ENCODE measurements at regions not wholly inside any gene's neighbourhood (a gene's known extent, or its start where the extent isn't known, plus 50 kb on each side); places are given as distances from the start of the nearest gene placed in this dataset.
"Not testable (repeated sequence)": the region's sequence is repeated elsewhere in the genome, so short reads cannot be mapped to it uniquely, and the experiment has no call there.

GRCh38 chr2:87343347-87343746 is 321.7 kb upstream of the PLGLB1 start:
- H3K4me1 ChIP-seq (ENCODE audit: control insufficient read depth, insufficient read depth, low read length); H3K27ac ChIP-seq (ENCODE audit: low read depth, low read length); H3K36me3 ChIP-seq (ENCODE audit: control insufficient read depth, insufficient read depth, low read length); H3K9me3 ChIP-seq (ENCODE audit: control insufficient read depth, insufficient read depth, low read length); H3K4me3 ChIP-seq (ENCODE audit: low read depth, low read length); DNase-seq (ENCODE audit: low read depth in 4 of 6, low spot score in 6 of 6); H3K27me3 ChIP-seq (ENCODE audit: control insufficient read depth, insufficient read depth, low read length): not testable (repeated sequence)
- no CpG with 5 or more reads among the region's 6 CpGs for WGBS (ENCODE audit: insufficient coverage)

- not testable (repeated sequence) for H3K9me3 ChIP-seq (ENCODE audit: control insufficient read depth, insufficient read depth, low read length); H3K4me3 ChIP-seq (ENCODE audit: low read depth, low read length); H3K27me3 ChIP-seq (ENCODE audit: control insufficient read depth, insufficient read depth, low read length); DNase-seq (ENCODE audit: low read depth in 4 of 6, low spot score in 6 of 6); H3K4me1 ChIP-seq (ENCODE audit: control insufficient read depth, insufficient read depth, low read length); H3K36me3 ChIP-seq (ENCODE audit: control insufficient read depth, insufficient read depth, low read length); H3K27ac ChIP-seq (ENCODE audit: low read depth, low read length)
- WGBS (ENCODE audit: insufficient coverage): no CpG with 5 or more reads among the region's 12 CpGs
These were observed 323.6 kb upstream of the PLGLB1 start for GRCh38 chr2:87345283-87345682.

- not testable (repeated sequence) for H3K36me3 ChIP-seq (ENCODE audit: control insufficient read depth, insufficient read depth, low read length); H3K4me3 ChIP-seq (ENCODE audit: low read depth, low read length); H3K27me3 ChIP-seq (ENCODE audit: control insufficient read depth, insufficient read depth, low read length); DNase-seq (ENCODE audit: low read depth in 4 of 6, low spot score in 6 of 6); H3K27ac ChIP-seq (ENCODE audit: low read depth, low read length); H3K9me3 ChIP-seq (ENCODE audit: control insufficient read depth, insufficient read depth, low read length); H3K4me1 ChIP-seq (ENCODE audit: control insufficient read depth, insufficient read depth, low read length)
- WGBS (ENCODE audit: insufficient coverage): 35% methylated on average over 22 of the region's 56 CpGs
These were observed 326.9 kb upstream of the PLGLB1 start for GRCh38 chr2:87348556-87348955.

- not testable (repeated sequence) for H3K27ac ChIP-seq (ENCODE audit: low read depth, low read length); H3K4me1 ChIP-seq (ENCODE audit: control insufficient read depth, insufficient read depth, low read length); H3K27me3 ChIP-seq (ENCODE audit: control insufficient read depth, insufficient read depth, low read length); H3K9me3 ChIP-seq (ENCODE audit: control insufficient read depth, insufficient read depth, low read length); H3K36me3 ChIP-seq (ENCODE audit: control insufficient read depth, insufficient read depth, low read length); DNase-seq (ENCODE audit: low read depth in 4 of 6, low spot score in 6 of 6); H3K4me3 ChIP-seq (ENCODE audit: low read depth, low read length)
- 49% methylated on average over 30 of the region's 53 CpGs for WGBS (ENCODE audit: insufficient coverage)
These were observed 327.4 kb upstream of the PLGLB1 start for GRCh38 chr2:87349006-87349405.

GRCh38 chr2:87352178-87352934 is 330.7 kb upstream of the PLGLB1 start:
- H3K9me3 ChIP-seq (ENCODE audit: control insufficient read depth, insufficient read depth, low read length); H3K27ac ChIP-seq (ENCODE audit: low read depth, low read length); H3K27me3 ChIP-seq (ENCODE audit: control insufficient read depth, insufficient read depth, low read length); H3K4me3 ChIP-seq (ENCODE audit: low read depth, low read length); H3K36me3 ChIP-seq (ENCODE audit: control insufficient read depth, insufficient read depth, low read length); DNase-seq (ENCODE audit: low read depth in 4 of 6, low spot score in 6 of 6); H3K4me1 ChIP-seq (ENCODE audit: control insufficient read depth, insufficient read depth, low read length): not testable (repeated sequence)
- 90% methylated on average over 13 of the region's 21 CpGs for WGBS (ENCODE audit: insufficient coverage)

- not testable (repeated sequence) for H3K9me3 ChIP-seq (ENCODE audit: control insufficient read depth, insufficient read depth, low read length); H3K36me3 ChIP-seq (ENCODE audit: control insufficient read depth, insufficient read depth, low read length); H3K27me3 ChIP-seq (ENCODE audit: control insufficient read depth, insufficient read depth, low read length); H3K4me3 ChIP-seq (ENCODE audit: low read depth, low read length); H3K4me1 ChIP-seq (ENCODE audit: control insufficient read depth, insufficient read depth, low read length); H3K27ac ChIP-seq (ENCODE audit: low read depth, low read length); DNase-seq (ENCODE audit: low read depth in 4 of 6, low spot score in 6 of 6)
- WGBS (ENCODE audit: insufficient coverage): 100% methylated on average over 1 of the region's 10 CpGs
These were observed 331.8 kb upstream of the PLGLB1 start for GRCh38 chr2:87353408-87353807.

- H3K36me3 ChIP-seq (ENCODE audit: control insufficient read depth, insufficient read depth, low read length); H3K27ac ChIP-seq (ENCODE audit: low read depth, low read length); DNase-seq (ENCODE audit: low read depth in 4 of 6, low spot score in 6 of 6); H3K9me3 ChIP-seq (ENCODE audit: control insufficient read depth, insufficient read depth, low read length); H3K4me3 ChIP-seq (ENCODE audit: low read depth, low read length); H3K27me3 ChIP-seq (ENCODE audit: control insufficient read depth, insufficient read depth, low read length); H3K4me1 ChIP-seq (ENCODE audit: control insufficient read depth, insufficient read depth, low read length): not testable (repeated sequence)
- no CpG with 5 or more reads among the region's 6 CpGs for WGBS (ENCODE audit: insufficient coverage)
These were observed 332.5 kb upstream of the PLGLB1 start for GRCh38 chr2:87354102-87354501.

- DNase-seq (ENCODE audit: low read depth in 4 of 6, low spot score in 6 of 6); H3K27ac ChIP-seq (ENCODE audit: low read depth, low read length); H3K4me1 ChIP-seq (ENCODE audit: control insufficient read depth, insufficient read depth, low read length); H3K27me3 ChIP-seq (ENCODE audit: control insufficient read depth, insufficient read depth, low read length); H3K9me3 ChIP-seq (ENCODE audit: control insufficient read depth, insufficient read depth, low read length); H3K4me3 ChIP-seq (ENCODE audit: low read depth, low read length); H3K36me3 ChIP-seq (ENCODE audit: control insufficient read depth, insufficient read depth, low read length): not testable (repeated sequence)
These were observed 338.6 kb upstream of the PLGLB1 start for GRCh38 chr2:87360250-87360649.

GRCh38 chr2:87360927-87361326 is 339.3 kb upstream of the PLGLB1 start:
- not testable (repeated sequence) for H3K4me1 ChIP-seq (ENCODE audit: control insufficient read depth, insufficient read depth, low read length); H3K27ac ChIP-seq (ENCODE audit: low read depth, low read length); H3K36me3 ChIP-seq (ENCODE audit: control insufficient read depth, insufficient read depth, low read length); H3K9me3 ChIP-seq (ENCODE audit: control insufficient read depth, insufficient read depth, low read length); DNase-seq (ENCODE audit: low read depth in 4 of 6, low spot score in 6 of 6); H3K27me3 ChIP-seq (ENCODE audit: control insufficient read depth, insufficient read depth, low read length); H3K4me3 ChIP-seq (ENCODE audit: low read depth, low read length)
- WGBS (ENCODE audit: insufficient coverage): no CpG with 5 or more reads among the region's 2 CpGs

- not testable (repeated sequence) for DNase-seq (ENCODE audit: low read depth in 4 of 6, low spot score in 6 of 6); H3K4me3 ChIP-seq (ENCODE audit: low read depth, low read length); H3K9me3 ChIP-seq (ENCODE audit: control insufficient read depth, insufficient read depth, low read length); H3K4me1 ChIP-seq (ENCODE audit: control insufficient read depth, insufficient read depth, low read length); H3K36me3 ChIP-seq (ENCODE audit: control insufficient read depth, insufficient read depth, low read length); H3K27ac ChIP-seq (ENCODE audit: low read depth, low read length); H3K27me3 ChIP-seq (ENCODE audit: control insufficient read depth, insufficient read depth, low read length)
These were observed 340.2 kb upstream of the PLGLB1 start for GRCh38 chr2:87361805-87362204.

Data from spinal cord (tissue), 9 donors.